T-helper 17 cell (primary cell): ENCODE measurements at regions not wholly inside any gene's neighbourhood (a gene's known extent, or its start where the extent isn't known, plus 50 kb on each side); places are given as distances from the start of the nearest gene placed in this dataset.

Source experiments
- ATAC-seq: fragments of 150-1000 bp; cut with Tn5 transposase; 2 replicates; pipeline ENCODE4 v1.10.0; 2021; ENCODE audit warnings: mild to moderate bottlenecking, moderate library complexity
- DNase-seq, 3 donors: peaks; one replicate each; pipeline versions ENCODE4 v3.0.0 to v3.0.0-alpha.2; 2020 to 2021
- H3K9me3 ChIP-seq: one replicate; pipeline ENCODE4 v1.7.0; 2013; ENCODE audit warnings: low read length, mild to moderate bottlenecking; ENCODE audit not compliant: control insufficient read depth, poor library complexity, severe bottlenecking
- H3K27ac Mint-ChIP-seq: one replicate; pipeline ENCODE4 v1.8.0; 2022; ENCODE audit warnings: mild to moderate bottlenecking, moderate library complexity, mixed read lengths
- H3K27me3 Mint-ChIP-seq: one replicate; pipeline ENCODE4 v1.8.0; 2022; ENCODE audit warnings: mixed read lengths
- H3K36me3 Mint-ChIP-seq: one replicate; pipeline ENCODE4 v1.8.0; 2022; ENCODE audit warnings: low read depth, mixed read lengths
- H3K4me1 Mint-ChIP-seq: one replicate; pipeline ENCODE4 v1.8.0; 2022; ENCODE audit warnings: mild to moderate bottlenecking, mixed read lengths
- H3K4me3 Mint-ChIP-seq: one replicate; pipeline ENCODE4 v1.8.0; 2022; ENCODE audit warnings: mild to moderate bottlenecking, moderate library complexity, mixed read lengths

DNA sequence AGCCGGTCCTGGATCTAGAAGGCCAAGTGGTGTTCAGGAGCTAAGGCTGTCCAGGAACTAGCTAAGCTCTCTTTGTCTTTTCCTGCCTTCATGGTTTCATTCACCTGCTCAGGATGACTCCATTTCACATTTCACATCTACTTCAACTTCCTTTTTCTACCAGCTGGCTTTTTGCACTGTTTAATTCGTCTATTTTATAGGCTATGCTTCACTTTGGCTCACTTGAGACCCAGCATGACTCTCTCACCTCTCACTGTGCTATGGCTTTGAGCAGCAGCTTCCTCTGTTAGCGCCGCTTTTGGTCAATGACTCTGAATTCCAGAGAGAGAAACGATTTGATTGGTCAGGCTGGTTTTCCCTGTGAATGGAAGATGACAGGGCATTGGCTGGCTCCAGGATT is 213.5 kb upstream of the CLNK start:
- no peak overlapping the region for H3K4me3 Mint-ChIP-seq
- H3K27me3 Mint-ChIP-seq, result no peaks in the 10 kb centered on the region
- no peak for ATAC-seq
- no peak overlapping the region for H3K27ac Mint-ChIP-seq
- no peak for DNase-seq
- no peaks in the 10 kb centered on the region for H3K9me3 ChIP-seq
- no peaks in the 10 kb centered on the region for H3K36me3 Mint-ChIP-seq
- H3K4me1 Mint-ChIP-seq, result no peaks in the 10 kb centered on the region

DNA sequence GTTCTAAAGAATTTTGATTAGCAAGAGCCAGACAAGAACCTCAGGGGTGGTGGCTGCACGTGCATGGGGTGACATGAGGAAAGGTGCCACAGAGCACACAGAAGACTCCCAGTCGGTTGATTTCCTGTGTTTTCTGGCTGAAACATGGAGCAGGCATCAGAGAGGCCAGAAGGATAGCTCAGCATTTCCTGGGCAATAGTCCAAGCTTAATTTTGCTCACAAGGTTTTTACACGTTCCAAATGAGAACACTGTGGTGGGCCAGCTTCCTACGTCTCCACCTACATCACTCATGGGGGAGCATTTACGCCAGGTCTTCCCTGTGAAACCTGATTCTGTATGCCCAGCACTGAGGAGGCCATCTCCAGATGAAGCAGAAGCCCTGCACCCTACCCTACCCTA is 212.5 kb upstream of the CLNK start:
- no peak for DNase-seq
- Mint-ChIP-seq H3K27me3 (no peaks in the 10 kb centered on the region), H3K4me1 (no peaks in the 10 kb centered on the region), H3K36me3 (no peaks in the 10 kb centered on the region), H3K4me3 (no peak overlapping the region), H3K27ac (no peak overlapping the region)
- ATAC-seq, result no peak
- no peaks in the 10 kb centered on the region for H3K9me3 ChIP-seq

DNA sequence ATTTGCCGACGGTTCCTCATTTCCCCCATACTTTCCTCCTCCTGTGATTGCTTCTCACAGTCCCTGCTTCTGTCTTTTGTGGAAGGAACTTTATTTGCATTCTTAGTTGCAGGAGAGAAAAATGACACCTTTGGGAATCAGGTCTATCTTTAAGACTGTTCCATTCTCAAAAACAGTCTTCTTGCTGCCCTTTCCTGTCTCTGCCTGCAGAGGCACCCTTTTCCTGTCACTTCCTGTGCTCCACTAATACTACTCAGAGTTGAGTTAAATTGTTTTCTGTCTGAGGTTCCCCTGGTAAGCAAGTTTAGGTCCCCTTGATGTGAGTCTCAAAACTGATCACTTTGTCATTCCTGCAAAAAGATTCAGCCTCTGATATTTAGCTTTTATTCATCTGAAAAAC is 208.8 kb upstream of the CLNK start:
- no peak for DNase-seq

DNA sequence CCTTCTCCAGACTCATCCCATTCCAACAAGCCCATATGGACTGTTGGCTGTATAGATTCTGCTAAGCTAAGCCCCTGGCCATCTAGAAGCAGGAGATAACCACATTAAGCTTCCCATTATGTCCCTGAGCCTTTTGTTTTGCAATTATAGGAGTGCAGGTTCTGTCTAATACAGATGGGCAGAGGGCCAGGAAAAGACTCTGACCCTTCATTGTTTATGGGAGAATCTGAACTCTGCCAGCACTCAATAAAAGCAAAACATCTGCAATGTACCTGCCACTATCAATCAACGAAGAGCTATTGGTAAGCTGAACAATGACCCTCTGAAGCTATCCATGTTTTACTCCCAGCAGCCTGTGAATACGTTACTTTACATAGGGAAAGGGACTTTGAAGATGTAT is 207.3 kb upstream of the CLNK start:
- Mint-ChIP-seq H3K27ac (no peak overlapping the region), H3K4me1 (no peaks in the 10 kb centered on the region), H3K27me3 (no peaks in the 10 kb centered on the region), H3K36me3 (no peaks in the 10 kb centered on the region), H3K4me3 (no peak overlapping the region)
- DNase-seq (no peak), ATAC-seq (no peak)
- no peaks in the 10 kb centered on the region for H3K9me3 ChIP-seq

More for the DNA sequence above, 208.8 kb upstream of the CLNK start:
- Mint-ChIP-seq H3K27ac (no peak overlapping the region), H3K4me1 (no peaks in the 10 kb centered on the region), H3K4me3 (no peak overlapping the region), H3K27me3 (no peaks in the 10 kb centered on the region), H3K36me3 (no peaks in the 10 kb centered on the region)
- ATAC-seq, result no peak
- no peaks in the 10 kb centered on the region for H3K9me3 ChIP-seq

DNA sequence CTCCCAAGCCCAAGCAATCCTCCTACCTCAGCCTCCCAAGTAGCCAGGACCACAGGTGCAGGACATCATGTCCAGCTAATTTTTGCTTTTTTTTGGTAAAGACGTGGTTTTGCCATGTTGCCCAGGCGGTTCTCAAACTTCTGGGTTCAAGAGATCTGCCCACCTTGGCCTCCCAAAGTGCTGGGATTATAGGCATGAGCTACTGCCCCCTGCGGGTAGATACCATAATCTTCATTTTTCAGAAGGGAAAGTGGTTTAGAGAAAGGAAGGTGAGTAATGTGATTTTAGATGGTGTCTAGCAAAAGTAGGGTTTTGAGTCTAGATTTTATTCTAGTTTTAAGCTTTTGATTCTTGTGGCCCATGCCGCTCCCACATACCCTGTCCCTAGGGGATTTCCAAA is 205.3 kb upstream of the CLNK start:
- H3K27ac Mint-ChIP-seq, result no peak overlapping the region
- H3K4me1 Mint-ChIP-seq, result no peaks in the 10 kb centered on the region
- no peak for ATAC-seq
- no peaks in the 10 kb centered on the region for H3K36me3 Mint-ChIP-seq
- no peak for DNase-seq
- no peaks in the 10 kb centered on the region for H3K27me3 Mint-ChIP-seq
- no peaks in the 10 kb centered on the region for H3K9me3 ChIP-seq
- H3K4me3 Mint-ChIP-seq, result no peak overlapping the region

DNA sequence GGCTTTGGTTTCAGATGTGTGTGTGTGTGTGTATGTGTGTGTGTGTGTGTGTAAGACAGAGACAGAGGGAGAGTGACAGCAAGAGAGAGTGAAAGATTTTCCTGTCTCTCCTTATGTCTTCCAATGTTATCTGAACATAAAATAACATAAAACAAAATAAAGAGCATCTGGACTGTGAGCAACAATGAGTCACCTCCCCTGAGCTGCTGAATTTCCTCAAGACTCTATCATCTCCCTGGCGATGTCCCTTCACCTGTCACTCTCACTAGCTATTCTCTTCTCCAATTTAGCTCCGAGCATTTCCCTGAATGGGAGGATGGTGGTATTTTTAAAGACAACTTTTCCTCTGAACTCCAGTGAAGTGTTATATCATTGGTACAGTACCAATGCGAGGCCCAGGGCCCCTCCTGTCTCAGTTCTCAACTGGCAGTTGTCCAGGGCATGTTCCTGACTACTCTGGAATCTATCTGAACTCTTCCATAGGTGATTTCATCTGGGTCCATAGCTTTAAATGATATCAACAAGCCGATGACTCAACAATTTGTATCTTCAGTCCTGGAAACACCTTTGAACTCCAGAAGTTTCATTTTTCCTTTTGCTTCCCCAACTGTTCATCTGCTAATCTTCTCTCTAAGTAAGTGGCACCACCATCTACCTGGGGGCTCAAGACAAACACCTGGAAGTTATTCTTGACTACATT is 195.0 kb upstream of the CLNK start:
- DNase-seq (no peak), ATAC-seq (no peak)
- no peaks in the 10 kb centered on the region for H3K9me3 ChIP-seq
- Mint-ChIP-seq H3K4me3 (no peak overlapping the region), H3K27ac (no peak overlapping the region), H3K36me3 (no peaks in the 10 kb centered on the region), H3K27me3 (no peaks in the 10 kb centered on the region), H3K4me1 (no peaks in the 10 kb centered on the region)

DNA sequence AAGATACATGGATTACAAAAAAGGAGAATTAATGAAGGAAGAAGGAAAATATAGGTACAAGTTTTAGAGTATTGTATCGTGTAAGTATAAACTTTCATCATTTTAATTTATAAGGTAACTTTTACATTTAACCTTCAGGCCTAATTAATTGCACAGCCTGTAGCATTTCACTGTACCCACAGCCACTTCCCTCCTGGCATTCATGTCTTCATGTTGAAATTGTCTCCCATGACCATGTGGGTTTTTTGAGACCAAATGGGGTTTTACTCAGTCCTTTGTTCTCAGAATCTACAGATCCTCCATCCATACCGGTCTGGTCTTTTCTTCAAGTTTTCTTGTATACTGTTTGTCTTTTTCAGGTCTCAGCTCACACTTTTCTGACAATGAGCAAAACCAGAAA is 194.3 kb upstream of the CLNK start:
- no peak for ATAC-seq
- H3K27ac Mint-ChIP-seq, result no peak overlapping the region
- H3K36me3 Mint-ChIP-seq, result no peaks in the 10 kb centered on the region
- H3K9me3 ChIP-seq, result no peaks in the 10 kb centered on the region
- no peaks in the 10 kb centered on the region for H3K27me3 Mint-ChIP-seq
- H3K4me1 Mint-ChIP-seq, result no peaks in the 10 kb centered on the region
- no peak for DNase-seq
- no peak overlapping the region for H3K4me3 Mint-ChIP-seq

DNA sequence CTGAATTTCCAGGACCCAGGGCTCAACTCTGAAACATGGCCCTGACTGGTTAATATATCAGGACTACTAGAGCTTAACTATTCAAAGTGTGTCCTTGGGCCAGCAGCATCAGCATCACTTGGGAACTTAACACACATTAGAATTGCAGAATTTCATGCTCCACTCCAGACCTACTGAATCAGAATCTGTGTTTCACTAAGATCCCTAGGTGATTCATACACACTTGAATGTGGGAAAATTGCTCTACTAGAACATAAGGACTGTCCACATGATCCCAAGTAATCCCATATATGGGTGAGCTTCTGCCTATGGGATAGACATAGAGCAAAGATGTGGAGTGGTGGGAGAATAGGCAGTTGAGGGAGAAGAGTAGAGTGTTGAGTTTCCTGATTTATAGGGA is 192.5 kb upstream of the CLNK start:
- no peaks in the 10 kb centered on the region for H3K9me3 ChIP-seq
- no peaks in the 10 kb centered on the region for H3K27me3 Mint-ChIP-seq
- no peaks in the 10 kb centered on the region for H3K4me1 Mint-ChIP-seq
- no peaks in the 10 kb centered on the region for H3K36me3 Mint-ChIP-seq
- DNase-seq (no peak), ATAC-seq (no peak)
- H3K27ac Mint-ChIP-seq, result no peak overlapping the region
- no peak overlapping the region for H3K4me3 Mint-ChIP-seq

DNA sequence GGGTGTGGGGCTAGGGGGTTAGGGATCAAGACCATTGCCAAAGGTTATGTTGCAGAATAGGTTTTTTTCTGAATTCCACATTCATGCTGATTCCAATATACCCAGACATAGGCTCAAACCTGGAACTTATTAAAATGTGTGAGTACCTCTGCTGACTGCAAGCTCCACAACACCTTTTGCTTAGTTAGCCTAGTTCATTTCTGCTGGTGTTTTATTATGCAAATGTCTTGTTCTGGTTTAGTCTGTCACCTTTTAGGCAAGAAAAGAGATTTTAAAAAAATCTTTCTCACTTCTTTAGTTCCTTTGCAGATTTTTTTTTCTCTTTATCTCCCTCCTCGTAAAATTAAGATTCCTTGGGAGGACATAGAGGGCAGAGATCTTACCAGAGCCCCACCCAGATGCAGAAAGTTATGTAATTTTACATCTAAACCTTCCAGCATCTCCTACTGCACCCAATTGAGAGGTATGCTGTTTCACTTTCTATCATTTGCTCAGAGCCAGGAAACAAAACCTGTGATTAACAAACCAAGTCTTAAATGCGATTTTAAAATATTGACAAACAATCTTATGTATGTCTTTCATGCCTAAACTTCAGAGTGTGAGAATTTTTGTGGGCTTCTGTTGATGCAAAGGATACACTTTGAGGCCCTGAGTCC is 190.7 kb upstream of the CLNK start:
- Mint-ChIP-seq H3K4me1 (no peaks in the 10 kb centered on the region), H3K36me3 (no peaks in the 10 kb centered on the region), H3K4me3 (no peak overlapping the region), H3K27ac (no peak overlapping the region), H3K27me3 (no peaks in the 10 kb centered on the region)
- ATAC-seq (no peak), DNase-seq (no peak)
- no peaks in the 10 kb centered on the region for H3K9me3 ChIP-seq

DNA sequence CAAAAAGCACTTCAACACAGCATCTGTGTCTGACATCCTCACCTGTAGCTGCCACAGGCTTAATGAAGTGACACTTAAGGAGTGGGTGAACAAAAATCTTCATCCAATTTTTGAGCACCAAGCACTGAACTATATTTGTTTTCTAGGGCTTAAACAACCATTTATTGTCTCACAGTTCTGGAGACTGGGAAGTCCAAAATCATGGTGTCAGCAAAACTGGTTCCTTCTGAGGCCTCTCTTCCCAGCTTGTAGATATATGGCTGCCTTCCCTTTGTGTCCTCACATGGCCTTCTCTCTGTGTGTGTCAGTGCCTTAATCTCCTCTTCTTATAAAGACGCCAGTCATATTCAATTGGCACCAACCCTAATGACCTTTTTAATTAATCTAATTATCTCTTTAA is 189.2 kb upstream of the CLNK start:
- Mint-ChIP-seq H3K4me3 (no peak overlapping the region), H3K4me1 (no peaks in the 10 kb centered on the region), H3K27ac (no peak overlapping the region), H3K27me3 (no peaks in the 10 kb centered on the region), H3K36me3 (no peaks in the 10 kb centered on the region)
- DNase-seq (no peak), ATAC-seq (no peak)
- H3K9me3 ChIP-seq, result no peaks in the 10 kb centered on the region

DNA sequence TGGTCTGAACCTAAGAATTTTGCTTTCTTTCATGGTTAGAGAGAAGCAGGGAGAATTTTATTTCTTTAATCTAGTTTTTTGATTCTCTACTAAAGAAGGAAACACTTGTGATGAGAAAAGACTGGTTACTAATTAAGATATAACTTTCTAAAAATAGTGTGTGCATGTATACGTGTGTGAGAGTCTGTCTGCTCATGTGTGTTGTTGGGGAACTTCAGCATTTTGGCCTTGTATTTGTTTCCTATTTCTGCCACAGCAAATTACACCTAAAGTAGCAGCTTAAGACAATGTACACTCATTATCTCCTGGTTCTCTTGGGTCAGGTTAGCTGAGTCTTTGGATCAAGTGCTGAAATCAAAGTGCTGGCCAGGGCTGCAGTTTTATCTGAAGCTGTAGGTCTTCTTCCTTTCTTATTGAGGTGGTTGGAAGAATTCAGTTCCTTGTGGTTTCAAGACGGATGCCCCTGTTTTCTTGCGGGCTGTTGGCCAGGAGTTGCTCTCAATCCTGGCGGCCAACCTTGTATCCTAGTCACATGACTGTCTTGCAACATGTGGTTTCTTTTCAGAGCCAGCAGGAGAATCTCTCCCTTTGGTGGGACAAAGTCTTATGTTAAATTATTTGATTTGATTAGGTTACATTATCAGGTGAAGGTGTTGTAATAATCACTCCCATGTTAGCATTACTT is 188.4 kb upstream of the CLNK start:
- H3K27ac Mint-ChIP-seq, result no peak overlapping the region
- no peaks in the 10 kb centered on the region for H3K4me1 Mint-ChIP-seq
- H3K36me3 Mint-ChIP-seq, result no peaks in the 10 kb centered on the region
- no peak for ATAC-seq
- no peak for DNase-seq
- H3K27me3 Mint-ChIP-seq, result no peaks in the 10 kb centered on the region
- no peak overlapping the region for H3K4me3 Mint-ChIP-seq
- no peaks in the 10 kb centered on the region for H3K9me3 ChIP-seq

DNA sequence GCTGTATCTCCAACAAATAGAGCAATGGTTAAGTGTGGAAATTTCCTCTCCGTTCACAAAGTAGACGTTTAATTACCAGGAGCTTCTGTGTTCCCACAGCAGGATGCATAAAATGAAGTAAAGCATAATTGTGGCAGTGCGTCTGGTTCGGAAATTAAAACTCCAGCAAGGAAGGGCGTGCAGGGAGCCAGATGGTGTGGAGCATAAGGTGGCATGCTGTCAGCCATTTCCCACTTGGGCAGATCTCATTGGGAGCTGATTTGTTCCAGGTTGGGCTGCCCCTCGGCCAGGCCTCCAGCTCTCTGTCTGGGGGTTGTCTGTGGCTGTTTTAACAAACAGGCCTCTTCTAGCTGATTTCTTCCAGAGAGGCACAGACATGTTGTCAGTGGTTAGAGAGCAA is 182.1 kb upstream of the CLNK start:
- Mint-ChIP-seq H3K4me3 (no peak overlapping the region), H3K27ac (no peak overlapping the region), H3K27me3 (no peaks in the 10 kb centered on the region), H3K4me1 (no peaks in the 10 kb centered on the region), H3K36me3 (no peaks in the 10 kb centered on the region)
- DNase-seq, result no peak
- ATAC-seq, result no peak
- no peaks in the 10 kb centered on the region for H3K9me3 ChIP-seq

DNA sequence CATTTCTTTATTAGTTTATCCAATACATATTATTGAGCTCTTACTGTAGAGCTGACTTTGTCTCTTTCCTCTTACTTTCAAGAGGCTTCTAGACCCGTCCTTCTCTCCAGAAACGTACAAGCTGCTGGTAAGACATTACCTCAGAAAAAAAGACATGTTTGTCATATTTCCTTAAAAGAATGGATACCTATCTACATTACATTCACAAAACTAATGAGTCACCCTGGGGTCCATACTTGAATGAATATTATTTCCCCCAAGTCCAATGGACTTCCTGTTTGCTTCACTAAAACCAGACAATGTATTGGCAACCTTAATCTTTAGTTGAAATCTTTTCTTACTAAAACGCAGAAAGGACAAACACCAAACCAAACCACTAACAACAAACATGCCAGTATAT is 176.5 kb upstream of the CLNK start:
- H3K27me3 Mint-ChIP-seq, result no peaks in the 10 kb centered on the region
- no peak for ATAC-seq
- DNase-seq, result no peak
- peaks cover 3% of the 10 kb centered on the region for H3K9me3 ChIP-seq
- H3K4me1 Mint-ChIP-seq, result no peaks in the 10 kb centered on the region
- no peaks in the 10 kb centered on the region for H3K36me3 Mint-ChIP-seq
- no peak overlapping the region for H3K27ac Mint-ChIP-seq
- H3K4me3 Mint-ChIP-seq, result no peak overlapping the region

DNA sequence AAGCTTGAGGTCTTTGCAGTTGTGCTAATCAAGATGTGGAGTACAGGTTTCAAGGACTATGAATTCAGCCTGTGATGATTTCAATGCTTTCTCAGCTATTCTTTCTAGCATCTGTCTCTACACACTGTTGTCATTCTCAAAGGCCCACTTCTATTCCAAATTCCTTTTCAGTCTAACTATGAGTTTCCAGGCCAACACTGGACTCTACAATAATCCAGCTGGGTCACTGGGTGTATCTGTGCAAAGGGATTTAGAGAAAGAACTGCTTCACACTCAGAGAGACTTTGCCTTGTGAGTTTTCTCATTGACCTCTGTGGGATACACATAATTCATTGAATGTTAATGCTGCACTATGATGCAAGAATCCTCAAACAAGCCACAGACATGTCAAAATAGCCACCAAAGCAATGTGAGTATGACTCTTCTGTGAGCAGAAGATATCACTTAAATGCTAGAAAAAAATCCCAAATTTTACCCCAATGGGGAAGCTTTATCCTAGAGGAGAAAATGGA is 171.8 kb upstream of the CLNK start:
- DNase-seq (no peak), ATAC-seq (no peak)
- H3K4me3 Mint-ChIP-seq, result no peak overlapping the region
- no peak overlapping the region for H3K27ac Mint-ChIP-seq
- peaks cover 3% of the 10 kb centered on the region for H3K9me3 ChIP-seq
- H3K36me3 Mint-ChIP-seq, result no peaks in the 10 kb centered on the region
- no peaks in the 10 kb centered on the region for H3K4me1 Mint-ChIP-seq
- no peaks in the 10 kb centered on the region for H3K27me3 Mint-ChIP-seq
